Fibroblast of lung (primary cell): ENCODE measurements at regions not wholly inside any gene's neighbourhood (a gene's known extent, or its start where the extent isn't known, plus 50 kb on each side); places are given as distances from the start of the nearest gene placed in this dataset.

Experiments
- DNase-seq, 2 donors: peaks; one replicate each; pipeline versions ENCODE4 v3.0.0 to v3.0.0-alpha.2; 2010; ENCODE audit warnings: low read depth in 2 of 2
- H2AFZ ChIP-seq: 2 replicates; pipeline ENCODE4 v1.5.1; 2012; ENCODE audit warnings: low read length, control low read depth, inconsistent platforms
- H3K27ac ChIP-seq: 2 replicates; pipeline ENCODE4 v1.5.1; 2011; ENCODE audit warnings: low read length, control low read depth; ENCODE audit not compliant: insufficient read depth
- H3K27me3 ChIP-seq: 2 replicates; pipeline ENCODE4 v1.5.1; 2011; ENCODE audit warnings: mild to moderate bottlenecking, low read length; ENCODE audit not compliant: control insufficient read depth, insufficient read depth
- H3K36me3 ChIP-seq: 2 replicates; pipeline ENCODE4 v1.5.1; 2011; ENCODE audit warnings: low read length; ENCODE audit not compliant: control insufficient read depth, insufficient read depth
- H3K4me1 ChIP-seq: 2 replicates; pipeline ENCODE4 v1.5.1; 2011; ENCODE audit warnings: low read length; ENCODE audit not compliant: control insufficient read depth, insufficient read depth; ENCODE audit errors: extremely low read depth
- H3K4me2 ChIP-seq: 2 replicates; pipeline ENCODE4 v1.5.1; 2011; ENCODE audit warnings: low read length, control low read depth; ENCODE audit not compliant: insufficient read depth; ENCODE audit errors: extremely low read depth
- H3K4me3 ChIP-seq, 4 experiments: fragments of 200-600 bp in 1 of 4; sonication (generic) in 1 of 4; replicated peaks in 1 of 4; 2 replicates each; pipeline ENCODE4 v1.5.1; 2011 to 2016; ENCODE audit warnings: low read length in 4 of 4, low read depth in 3 of 4, mild to moderate bottlenecking in 3 of 4, control low read depth in 2 of 4, inconsistent platforms in 1 of 4, mixed read lengths in 1 of 4; ENCODE audit not compliant: insufficient read depth in 1 of 4; ENCODE audit errors: control extremely low read depth in 1 of 4
- H3K79me2 ChIP-seq: 2 replicates; pipeline ENCODE4 v1.5.1; 2012; ENCODE audit warnings: mild to moderate bottlenecking, low read length, inconsistent platforms; ENCODE audit not compliant: control insufficient read depth, insufficient read depth
- H3K9ac ChIP-seq: 2 replicates; pipeline ENCODE4 v1.5.1; 2011; ENCODE audit warnings: mild to moderate bottlenecking, low read length, control low read depth; ENCODE audit not compliant: insufficient read depth
- H3K9me3 ChIP-seq: 2 replicates; pipeline ENCODE4 v1.5.1; 2012; ENCODE audit warnings: low read depth, low read length; ENCODE audit not compliant: control insufficient read depth, insufficient read depth
- H4K20me1 ChIP-seq: 2 replicates; pipeline ENCODE4 v1.5.1; 2011; ENCODE audit warnings: low read length; ENCODE audit not compliant: control insufficient read depth, insufficient read depth; ENCODE audit errors: extremely low read depth
- EZH2 ChIP-seq: IDR thresholded peaks from 2 replicates; pipeline ENCODE4 v1.5.1; 2012; ENCODE audit warnings: low read length, control low read depth, mild to moderate bottlenecking; ENCODE audit errors: missing control alignments
- TF ChIP-seq, protein P1 (sequence below), 2 donors: IDR thresholded peaks in 1 of 2; conservative IDR thresholded peaks in 1 of 2; 1 replicate in 1 of 2; 2 replicates in 1 of 2; pipeline ENCODE4 v1.5.1; 2011 to 2012; ENCODE audit warnings: low read length in 2 of 2, control low read depth in 1 of 2, inconsistent platforms in 1 of 2, low read depth in 1 of 2, mild to moderate bottlenecking in 1 of 2

DNA sequence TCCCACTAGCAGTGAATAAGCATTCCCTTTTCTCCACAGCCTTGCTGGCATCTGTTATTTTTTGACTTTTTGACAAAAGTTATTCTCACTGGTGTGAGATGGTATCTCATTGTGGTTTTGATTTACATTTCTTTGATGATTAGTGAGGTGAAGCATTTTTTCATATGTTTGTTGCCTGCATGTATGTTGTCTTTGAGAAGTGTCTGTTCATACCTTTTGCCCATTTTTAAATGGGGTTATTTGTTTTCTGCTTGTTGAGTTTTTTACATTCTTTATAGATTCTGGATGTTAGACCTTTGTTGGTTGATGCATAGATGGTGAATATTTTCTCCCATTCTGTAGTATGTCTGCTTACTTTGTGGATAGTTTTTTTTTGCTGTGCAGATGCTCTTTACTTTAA, 171.7 kb downstream of the SREK1 start:
- Histone ChIP-seq H3K27me3 (no peaks in the 10 kb centered on the region), H3K4me1 (no peaks in the 10 kb centered on the region), H3K9me3 (no peaks in the 10 kb centered on the region), H3K79me2 (no peaks in the 10 kb centered on the region), H3K27ac (no peak overlapping the region), H3K4me3 (no peak overlapping the region), H4K20me1 (no peaks in the 10 kb centered on the region), H3K9ac (no peak overlapping the region), H3K36me3 (no peaks in the 10 kb centered on the region), H3K4me2 (no peak overlapping the region), H2AFZ (no peak overlapping the region)
- no peak for DNase-seq
- no peak for TF ChIP-seq EZH2
- TF ChIP-seq, protein P1, sequence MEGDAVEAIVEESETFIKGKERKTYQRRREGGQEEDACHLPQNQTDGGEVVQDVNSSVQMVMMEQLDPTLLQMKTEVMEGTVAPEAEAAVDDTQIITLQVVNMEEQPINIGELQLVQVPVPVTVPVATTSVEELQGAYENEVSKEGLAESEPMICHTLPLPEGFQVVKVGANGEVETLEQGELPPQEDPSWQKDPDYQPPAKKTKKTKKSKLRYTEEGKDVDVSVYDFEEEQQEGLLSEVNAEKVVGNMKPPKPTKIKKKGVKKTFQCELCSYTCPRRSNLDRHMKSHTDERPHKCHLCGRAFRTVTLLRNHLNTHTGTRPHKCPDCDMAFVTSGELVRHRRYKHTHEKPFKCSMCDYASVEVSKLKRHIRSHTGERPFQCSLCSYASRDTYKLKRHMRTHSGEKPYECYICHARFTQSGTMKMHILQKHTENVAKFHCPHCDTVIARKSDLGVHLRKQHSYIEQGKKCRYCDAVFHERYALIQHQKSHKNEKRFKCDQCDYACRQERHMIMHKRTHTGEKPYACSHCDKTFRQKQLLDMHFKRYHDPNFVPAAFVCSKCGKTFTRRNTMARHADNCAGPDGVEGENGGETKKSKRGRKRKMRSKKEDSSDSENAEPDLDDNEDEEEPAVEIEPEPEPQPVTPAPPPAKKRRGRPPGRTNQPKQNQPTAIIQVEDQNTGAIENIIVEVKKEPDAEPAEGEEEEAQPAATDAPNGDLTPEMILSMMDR (conservative IDR thresholded peaks at IDR 0.05 in 1 of 2, IDR thresholded peaks at IDR 0.05 in 1 of 2; ENCODE audit: low read depth in 1 of 2, low read length in 2 of 2), result no peak

DNA sequence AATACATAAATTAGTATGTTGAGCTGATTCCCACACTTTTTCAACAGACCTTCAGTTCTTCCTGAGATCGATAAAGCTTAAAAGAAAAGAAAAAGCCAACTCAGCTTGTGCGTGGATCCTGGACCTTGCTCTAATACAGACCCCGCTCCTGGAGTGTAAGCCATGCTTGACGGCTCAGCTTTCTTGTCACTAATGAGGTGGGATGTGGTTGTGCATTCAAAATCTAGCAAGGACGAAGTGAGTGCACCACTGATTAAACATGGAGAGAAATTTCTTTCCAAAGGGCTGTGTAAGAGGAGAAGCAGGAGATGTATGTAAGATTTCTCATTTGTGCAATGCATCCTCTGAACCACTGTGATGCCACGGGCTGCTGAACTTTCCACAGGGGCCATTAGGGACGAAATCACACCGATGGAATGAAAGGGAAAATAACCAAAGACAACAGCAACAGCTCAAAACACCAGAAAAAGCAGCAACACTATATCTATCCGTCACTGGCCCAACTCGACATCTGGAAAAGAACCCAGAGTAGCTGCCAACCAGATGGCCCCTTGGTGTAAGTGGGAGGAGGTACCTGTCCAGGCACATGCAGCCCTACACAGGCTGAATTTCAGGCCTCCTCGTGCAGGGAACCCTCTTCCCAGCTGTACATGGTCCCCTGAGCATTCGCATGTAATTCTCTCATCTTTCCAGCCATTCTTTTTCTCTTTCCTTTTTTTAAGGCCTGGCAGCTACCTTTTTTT, 178.9 kb downstream of the SREK1 start:
- Histone ChIP-seq H2AFZ (no peak overlapping the region), H4K20me1 (no peaks in the 10 kb centered on the region), H3K9ac (no peak overlapping the region), H3K36me3 (no peaks in the 10 kb centered on the region), H3K9me3 (no peaks in the 10 kb centered on the region), H3K27me3 (no peaks in the 10 kb centered on the region), H3K27ac (no peak overlapping the region), H3K4me2 (no peak overlapping the region), H3K4me3 (no peak overlapping the region), H3K79me2 (no peaks in the 10 kb centered on the region), H3K4me1 (no peaks in the 10 kb centered on the region)
- no peak for DNase-seq
- TF ChIP-seq, protein P1 (conservative IDR thresholded peaks at IDR 0.05 in 1 of 2, IDR thresholded peaks at IDR 0.05 in 1 of 2; ENCODE audit: low read depth in 1 of 2, low read length in 2 of 2), result no peak
- no peak for TF ChIP-seq EZH2

DNA sequence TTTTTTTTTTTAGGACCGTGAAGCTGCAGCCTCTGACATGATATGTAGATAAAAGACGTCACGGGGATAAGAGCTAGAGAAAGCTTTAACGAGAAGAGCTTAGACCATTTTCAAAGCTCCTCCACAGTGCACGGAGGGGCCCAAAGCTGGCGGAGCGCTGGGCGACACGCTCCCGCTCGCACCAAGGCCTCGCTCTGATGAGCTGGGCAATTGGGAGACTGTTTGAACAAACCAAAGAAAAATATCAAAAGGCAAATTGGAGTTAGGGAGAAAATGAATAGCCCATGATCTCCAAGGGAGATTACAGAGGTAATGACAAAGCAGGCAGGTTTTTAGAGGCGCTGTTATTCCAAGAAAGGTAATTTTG, 179.4 kb downstream of the SREK1 start:
- no peaks in the 10 kb centered on the region for H3K79me2 ChIP-seq
- DNase-seq, result no peak

More for the DNA sequence above, 179.4 kb downstream of the SREK1 start:
- no peak overlapping the region for H3K27ac ChIP-seq
- H3K9me3 ChIP-seq, result no peaks in the 10 kb centered on the region
- H3K36me3 ChIP-seq, result no peaks in the 10 kb centered on the region
- TF ChIP-seq, protein P1 (conservative IDR thresholded peaks at IDR 0.05 in 1 of 2, IDR thresholded peaks at IDR 0.05 in 1 of 2; ENCODE audit: low read depth in 1 of 2, low read length in 2 of 2), result no peak
- TF ChIP-seq EZH2, result no peak
- no peak overlapping the region for H3K4me2 ChIP-seq
- H2AFZ ChIP-seq, result no peak overlapping the region
- no peak overlapping the region for H3K9ac ChIP-seq
- no peak overlapping the region for H3K4me3 ChIP-seq
- H3K4me1 ChIP-seq, result no peaks in the 10 kb centered on the region
- no peaks in the 10 kb centered on the region for H3K27me3 ChIP-seq
- H4K20me1 ChIP-seq, result no peaks in the 10 kb centered on the region
